GM12891 (cell line): ENCODE measurements at regions not wholly inside any gene's neighbourhood (a gene's known extent, or its start where the extent isn't known, plus 50 kb on each side); places are given as distances from the start of the nearest gene placed in this dataset.

Experiments
- POU2F2 ChIP-seq: IDR thresholded peaks from 2 replicates; pipeline ENCODE4 v1.6.1; 2011; ENCODE audit warnings: low read depth, mild to moderate bottlenecking, control low read depth, low read length, moderate library complexity
- TAF1 ChIP-seq: IDR thresholded peaks from 2 replicates; pipeline ENCODE4 v1.6.1; 2011; ENCODE audit warnings: low read depth, low read length, control low read depth

DNA sequence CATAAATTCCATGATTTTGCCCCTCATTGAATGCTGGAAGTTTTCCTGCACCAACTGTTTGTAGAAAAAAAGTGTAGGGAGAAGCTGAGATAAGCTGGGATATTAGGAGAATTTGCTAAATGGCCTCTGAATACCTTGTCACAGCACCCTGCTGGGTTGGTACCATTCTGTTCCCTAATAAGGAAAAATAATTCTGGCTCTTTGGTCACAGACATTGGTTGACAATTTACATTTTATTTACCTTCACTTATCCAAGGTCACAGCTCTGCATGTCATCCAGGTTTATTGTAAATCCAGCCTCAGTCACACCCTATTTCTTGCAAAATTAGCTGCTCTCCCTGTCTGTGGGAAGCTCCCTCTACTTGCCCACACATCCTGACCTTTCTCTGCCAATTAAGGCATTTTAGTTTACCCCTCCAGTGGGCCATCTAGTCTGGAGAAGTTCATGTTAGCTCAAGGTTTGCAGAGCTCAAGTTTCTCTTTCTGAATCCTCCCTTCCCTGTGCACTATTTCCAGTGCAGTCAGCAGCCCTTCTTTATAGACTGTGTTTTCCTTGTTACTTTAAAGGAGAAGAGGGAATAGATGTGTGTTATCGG lies 115.4 kb upstream of the NTRK2 start:
- TF ChIP-seq TAF1, result no peak
- no peak for TF ChIP-seq POU2F2
